Osteoblast (primary cell): ENCODE measurements at regions not wholly inside any gene's neighbourhood (a gene's known extent, or its start where the extent isn't known, plus 50 kb on each side); places are given as distances from the start of the nearest gene placed in this dataset.

Experiments used
- DNase-seq: peaks from one replicate; pipeline ENCODE4 v3.0.0; 2011; ENCODE audit warnings: low spot score, mixed read lengths; ENCODE audit not compliant: insufficient read length; ENCODE audit errors: missing footprints
- H2AFZ ChIP-seq: 2 replicates; pipeline ENCODE4 v1.6.0; 2011; ENCODE audit warnings: mild to moderate bottlenecking, low read length
- H3K27ac ChIP-seq: 2 replicates; pipeline ENCODE4 v1.5.1; 2011; ENCODE audit warnings: mild to moderate bottlenecking, low read depth, low read length, moderate library complexity
- H3K27me3 ChIP-seq: 2 replicates; pipeline ENCODE4 v1.6.0; 2012; ENCODE audit warnings: mild to moderate bottlenecking, control low read depth, inconsistent platforms, low read length, moderate library complexity; ENCODE audit not compliant: insufficient read depth
- H3K36me3 ChIP-seq: 2 replicates; pipeline ENCODE4 v1.5.1; 2011; ENCODE audit warnings: mild to moderate bottlenecking, low read length, control low read depth, moderate library complexity; ENCODE audit not compliant: insufficient read depth
- H3K4me1 ChIP-seq: 2 replicates; pipeline ENCODE4 v1.5.1; 2011; ENCODE audit warnings: mild to moderate bottlenecking, low read length, control low read depth, moderate library complexity; ENCODE audit not compliant: insufficient read depth
- H3K4me2 ChIP-seq: 2 replicates; pipeline ENCODE4 v1.6.0; 2011; ENCODE audit warnings: mild to moderate bottlenecking, low read length; ENCODE audit not compliant: insufficient read depth
- H3K4me3 ChIP-seq: fragments of 200-600 bp; sonication (generic); 3 replicates; pipeline ENCODE4 v1.5.1; 2012; ENCODE audit warnings: mild to moderate bottlenecking, low read length, inconsistent platforms; ENCODE audit not compliant: insufficient read depth
- H3K79me2 ChIP-seq: 2 replicates; pipeline ENCODE4 v1.6.0; 2012; ENCODE audit warnings: mild to moderate bottlenecking, low read length, control low read depth, inconsistent platforms; ENCODE audit not compliant: insufficient read depth
- H3K9me3 ChIP-seq: 2 replicates; pipeline ENCODE4 v1.5.1; 2011; ENCODE audit warnings: low read depth, low read length, control low read depth
- H4K20me1 ChIP-seq: 2 replicates; pipeline ENCODE4 v1.6.0; 2012; ENCODE audit warnings: mild to moderate bottlenecking, low read length, control low read depth; ENCODE audit not compliant: insufficient read depth
- CTCF ChIP-seq: IDR thresholded peaks from 2 replicates; pipeline ENCODE4 v1.5.1; 2011; ENCODE audit warnings: mild to moderate bottlenecking, low read depth, low read length, moderate library complexity; ENCODE audit errors: extremely low read depth

DNA sequence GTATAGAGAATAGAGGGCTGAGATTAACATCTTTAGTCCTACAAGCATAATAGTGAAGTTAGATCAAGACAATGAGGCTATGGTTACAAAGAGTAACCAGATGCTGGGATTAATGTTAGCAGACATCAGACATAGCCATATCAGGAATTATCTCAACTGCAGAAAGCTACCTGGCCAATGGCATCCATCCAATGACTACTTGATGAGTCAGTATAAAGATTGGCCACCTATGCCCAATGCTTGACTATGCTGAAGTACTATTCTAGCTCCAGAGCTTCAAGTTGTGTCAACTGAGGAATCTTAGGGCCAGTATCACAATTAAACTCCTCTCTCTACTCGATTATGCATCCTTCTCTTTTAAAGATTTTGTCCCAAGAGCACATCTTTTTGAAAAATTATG is 541.4 kb downstream of the PRELID2 start:
- Histone ChIP-seq H3K27ac (no peak overlapping the region), H2AFZ (no peak overlapping the region), H3K4me1 (no peaks in the 10 kb centered on the region), H3K4me2 (no peak overlapping the region), H3K27me3 (no peaks in the 10 kb centered on the region), H4K20me1 (no peaks in the 10 kb centered on the region), H3K4me3 (no peak overlapping the region), H3K9me3 (no peaks in the 10 kb centered on the region), H3K79me2 (no peaks in the 10 kb centered on the region), H3K36me3 (no peaks in the 10 kb centered on the region)
- TF ChIP-seq CTCF: no peak
- DNase-seq: no peak

DNA sequence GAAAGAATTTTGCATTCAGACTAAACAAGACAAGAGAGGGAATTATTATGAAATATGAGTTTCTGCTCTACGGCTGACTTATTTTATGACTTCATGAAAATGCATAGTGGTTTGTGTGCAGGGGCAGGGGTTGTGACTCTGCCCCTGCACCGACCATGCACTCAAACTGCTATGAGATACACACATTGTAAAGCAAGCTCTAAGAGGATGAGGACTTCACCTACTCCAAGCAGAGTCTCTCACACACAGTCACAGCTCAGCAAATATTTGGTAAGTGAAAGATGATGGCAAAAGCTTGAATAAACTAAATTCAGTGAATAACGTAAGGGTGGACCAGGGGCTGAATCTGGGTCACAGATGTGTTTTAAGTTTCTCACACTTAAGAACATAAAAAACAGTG is 542.9 kb downstream of the PRELID2 start:
- H3K27ac ChIP-seq: no peak overlapping the region
- no peak for TF ChIP-seq CTCF
- H3K27me3 ChIP-seq: no peaks in the 10 kb centered on the region
- H3K9me3 ChIP-seq: no peaks in the 10 kb centered on the region
- DNase-seq: no peak
- no peaks in the 10 kb centered on the region for H3K36me3 ChIP-seq
- H4K20me1 ChIP-seq: no peaks in the 10 kb centered on the region
- no peak overlapping the region for H3K4me2 ChIP-seq
- no peak overlapping the region for H2AFZ ChIP-seq
- H3K79me2 ChIP-seq: no peaks in the 10 kb centered on the region
- H3K4me3 ChIP-seq: no peak overlapping the region
- no peaks in the 10 kb centered on the region for H3K4me1 ChIP-seq

- no peaks in the 10 kb centered on the region for H3K27me3 ChIP-seq
- TF ChIP-seq CTCF: no peak
- no peaks in the 10 kb centered on the region for H4K20me1 ChIP-seq
- no peak overlapping the region for H3K27ac ChIP-seq
- peak; percentile 60 for DNase-seq
- H3K4me3 ChIP-seq: no peak overlapping the region
- H3K9me3 ChIP-seq: no peaks in the 10 kb centered on the region
- no peaks in the 10 kb centered on the region for H3K36me3 ChIP-seq
- no peaks in the 10 kb centered on the region for H3K79me2 ChIP-seq
- peaks cover 5% of the 10 kb centered on the region for H3K4me1 ChIP-seq
- H2AFZ ChIP-seq: peak overlapping the region; percentile 6
- H3K4me2 ChIP-seq: no peak overlapping the region
These were observed 551.9 kb downstream of the PRELID2 start for GRCh38 chr5:145283141-145283810.

GRCh38 chr5:145280806-145281205 is 554.3 kb downstream of the PRELID2 start:
- no peak overlapping the region for H2AFZ ChIP-seq
- H3K36me3 ChIP-seq: no peaks in the 10 kb centered on the region
- no peaks in the 10 kb centered on the region for H3K27me3 ChIP-seq
- TF ChIP-seq CTCF: no peak
- H3K4me1 ChIP-seq: peaks cover 5% of the 10 kb centered on the region
- no peak for DNase-seq
- no peaks in the 10 kb centered on the region for H3K79me2 ChIP-seq
- no peak overlapping the region for H3K27ac ChIP-seq
- H3K4me2 ChIP-seq: no peak overlapping the region
- no peaks in the 10 kb centered on the region for H3K9me3 ChIP-seq
- no peak overlapping the region for H3K4me3 ChIP-seq
- no peaks in the 10 kb centered on the region for H4K20me1 ChIP-seq
